ENCODE measurements at regions not wholly inside any gene's neighbourhood (a gene's known extent, or its start where the extent isn't known, plus 50 kb on each side); places are given as distances from the start of the nearest gene placed in this dataset.

DNA sequence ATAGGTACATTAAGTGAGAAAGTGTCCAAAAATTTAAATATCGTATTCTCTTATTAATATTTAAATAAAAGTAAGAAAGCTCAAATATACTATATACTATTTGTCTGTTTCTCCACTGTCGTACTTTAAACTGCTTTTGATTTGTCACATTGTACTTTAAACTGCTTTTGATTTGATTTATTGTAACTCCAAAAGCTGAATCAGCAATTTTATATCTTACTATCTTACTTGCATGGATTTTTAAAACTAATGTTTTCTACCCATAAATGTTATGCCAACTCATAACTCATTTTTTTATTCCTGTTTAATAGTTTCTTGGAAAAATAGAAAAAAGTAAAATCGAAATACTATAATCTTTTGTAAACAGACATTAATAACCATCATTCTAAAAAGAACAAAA, 1128.2 kb upstream of the ACVR2A start:
- Histone ChIP-seq H2AFZ (no peak overlapping the region), H3F3A (replicated peaks; ENCODE audit: low read depth) (no peaks in the 10 kb centered on the region), H4K20me1 (replicated peaks; ENCODE audit: insufficient read depth) (no peaks in the 10 kb centered on the region), H3K9me2 (ENCODE audit: insufficient read depth) (no peaks in the 10 kb centered on the region), H3K79me2 (replicated peaks; ENCODE audit: insufficient read depth) (no peaks in the 10 kb centered on the region), H3K4me2 (no peak overlapping the region), H3K4me3 (no peak overlapping the region), H3K4me1 (ENCODE audit: insufficient read depth) (no peaks in the 10 kb centered on the region), H3K27me3 (ENCODE audit: insufficient read depth) (no peaks in the 10 kb centered on the region), H3K36me3 (ENCODE audit: insufficient read depth) (no peaks in the 10 kb centered on the region), H3K27ac (ENCODE audit: low read depth) (no peak overlapping the region)
- no peak overlapping the region for H3K4me3 Mint-ChIP-seq
- H3K4me1 Mint-ChIP-seq, result no peaks in the 10 kb centered on the region
- DNase-seq (ENCODE audit: low spot score), result no peak
- TF ChIP-seq CREB1 (CRISPR knock-in tag; IDR thresholded peaks at IDR 0.05; ENCODE audit: low read depth) (no peak), EZH2 (IDR thresholded peaks at IDR 0.05; ENCODE audit: low read depth, unreplicated experiment) (no peak), POLR2AphosphoS5 (IDR thresholded peaks at IDR 0.05; ENCODE audit: low read depth) (no peak), ZNF114 (CRISPR knock-in tag; IDR thresholded peaks at IDR 0.05) (no peak), NANOG (IDR thresholded peaks at IDR 0.05; ENCODE audit: borderline replicate concordance) (no peak), ZNF331 (CRISPR knock-in tag; IDR thresholded peaks at IDR 0.05; ENCODE audit: low read depth) (no peak), EZH2phosphoT487 (IDR thresholded peaks at IDR 0.05; ENCODE audit: unreplicated experiment) (no peak), JUNB (IDR thresholded peaks at IDR 0.05; ENCODE audit: unreplicated experiment) (no peak), STAT1 (IDR thresholded peaks at IDR 0.05; ENCODE audit: unreplicated experiment) (no peak)
- TF ChIP-seq, protein P1, sequence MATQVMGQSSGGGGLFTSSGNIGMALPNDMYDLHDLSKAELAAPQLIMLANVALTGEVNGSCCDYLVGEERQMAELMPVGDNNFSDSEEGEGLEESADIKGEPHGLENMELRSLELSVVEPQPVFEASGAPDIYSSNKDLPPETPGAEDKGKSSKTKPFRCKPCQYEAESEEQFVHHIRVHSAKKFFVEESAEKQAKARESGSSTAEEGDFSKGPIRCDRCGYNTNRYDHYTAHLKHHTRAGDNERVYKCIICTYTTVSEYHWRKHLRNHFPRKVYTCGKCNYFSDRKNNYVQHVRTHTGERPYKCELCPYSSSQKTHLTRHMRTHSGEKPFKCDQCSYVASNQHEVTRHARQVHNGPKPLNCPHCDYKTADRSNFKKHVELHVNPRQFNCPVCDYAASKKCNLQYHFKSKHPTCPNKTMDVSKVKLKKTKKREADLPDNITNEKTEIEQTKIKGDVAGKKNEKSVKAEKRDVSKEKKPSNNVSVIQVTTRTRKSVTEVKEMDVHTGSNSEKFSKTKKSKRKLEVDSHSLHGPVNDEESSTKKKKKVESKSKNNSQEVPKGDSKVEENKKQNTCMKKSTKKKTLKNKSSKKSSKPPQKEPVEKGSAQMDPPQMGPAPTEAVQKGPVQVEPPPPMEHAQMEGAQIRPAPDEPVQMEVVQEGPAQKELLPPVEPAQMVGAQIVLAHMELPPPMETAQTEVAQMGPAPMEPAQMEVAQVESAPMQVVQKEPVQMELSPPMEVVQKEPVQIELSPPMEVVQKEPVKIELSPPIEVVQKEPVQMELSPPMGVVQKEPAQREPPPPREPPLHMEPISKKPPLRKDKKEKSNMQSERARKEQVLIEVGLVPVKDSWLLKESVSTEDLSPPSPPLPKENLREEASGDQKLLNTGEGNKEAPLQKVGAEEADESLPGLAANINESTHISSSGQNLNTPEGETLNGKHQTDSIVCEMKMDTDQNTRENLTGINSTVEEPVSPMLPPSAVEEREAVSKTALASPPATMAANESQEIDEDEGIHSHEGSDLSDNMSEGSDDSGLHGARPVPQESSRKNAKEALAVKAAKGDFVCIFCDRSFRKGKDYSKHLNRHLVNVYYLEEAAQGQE (IDR thresholded peaks at IDR 0.05; ENCODE audit: unreplicated experiment), result no peak
- TF ChIP-seq, protein P2, sequence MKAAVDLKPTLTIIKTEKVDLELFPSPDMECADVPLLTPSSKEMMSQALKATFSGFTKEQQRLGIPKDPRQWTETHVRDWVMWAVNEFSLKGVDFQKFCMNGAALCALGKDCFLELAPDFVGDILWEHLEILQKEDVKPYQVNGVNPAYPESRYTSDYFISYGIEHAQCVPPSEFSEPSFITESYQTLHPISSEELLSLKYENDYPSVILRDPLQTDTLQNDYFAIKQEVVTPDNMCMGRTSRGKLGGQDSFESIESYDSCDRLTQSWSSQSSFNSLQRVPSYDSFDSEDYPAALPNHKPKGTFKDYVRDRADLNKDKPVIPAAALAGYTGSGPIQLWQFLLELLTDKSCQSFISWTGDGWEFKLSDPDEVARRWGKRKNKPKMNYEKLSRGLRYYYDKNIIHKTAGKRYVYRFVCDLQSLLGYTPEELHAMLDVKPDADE (IDR thresholded peaks at IDR 0.05), result no peak
- TF ChIP-seq, protein P3, sequence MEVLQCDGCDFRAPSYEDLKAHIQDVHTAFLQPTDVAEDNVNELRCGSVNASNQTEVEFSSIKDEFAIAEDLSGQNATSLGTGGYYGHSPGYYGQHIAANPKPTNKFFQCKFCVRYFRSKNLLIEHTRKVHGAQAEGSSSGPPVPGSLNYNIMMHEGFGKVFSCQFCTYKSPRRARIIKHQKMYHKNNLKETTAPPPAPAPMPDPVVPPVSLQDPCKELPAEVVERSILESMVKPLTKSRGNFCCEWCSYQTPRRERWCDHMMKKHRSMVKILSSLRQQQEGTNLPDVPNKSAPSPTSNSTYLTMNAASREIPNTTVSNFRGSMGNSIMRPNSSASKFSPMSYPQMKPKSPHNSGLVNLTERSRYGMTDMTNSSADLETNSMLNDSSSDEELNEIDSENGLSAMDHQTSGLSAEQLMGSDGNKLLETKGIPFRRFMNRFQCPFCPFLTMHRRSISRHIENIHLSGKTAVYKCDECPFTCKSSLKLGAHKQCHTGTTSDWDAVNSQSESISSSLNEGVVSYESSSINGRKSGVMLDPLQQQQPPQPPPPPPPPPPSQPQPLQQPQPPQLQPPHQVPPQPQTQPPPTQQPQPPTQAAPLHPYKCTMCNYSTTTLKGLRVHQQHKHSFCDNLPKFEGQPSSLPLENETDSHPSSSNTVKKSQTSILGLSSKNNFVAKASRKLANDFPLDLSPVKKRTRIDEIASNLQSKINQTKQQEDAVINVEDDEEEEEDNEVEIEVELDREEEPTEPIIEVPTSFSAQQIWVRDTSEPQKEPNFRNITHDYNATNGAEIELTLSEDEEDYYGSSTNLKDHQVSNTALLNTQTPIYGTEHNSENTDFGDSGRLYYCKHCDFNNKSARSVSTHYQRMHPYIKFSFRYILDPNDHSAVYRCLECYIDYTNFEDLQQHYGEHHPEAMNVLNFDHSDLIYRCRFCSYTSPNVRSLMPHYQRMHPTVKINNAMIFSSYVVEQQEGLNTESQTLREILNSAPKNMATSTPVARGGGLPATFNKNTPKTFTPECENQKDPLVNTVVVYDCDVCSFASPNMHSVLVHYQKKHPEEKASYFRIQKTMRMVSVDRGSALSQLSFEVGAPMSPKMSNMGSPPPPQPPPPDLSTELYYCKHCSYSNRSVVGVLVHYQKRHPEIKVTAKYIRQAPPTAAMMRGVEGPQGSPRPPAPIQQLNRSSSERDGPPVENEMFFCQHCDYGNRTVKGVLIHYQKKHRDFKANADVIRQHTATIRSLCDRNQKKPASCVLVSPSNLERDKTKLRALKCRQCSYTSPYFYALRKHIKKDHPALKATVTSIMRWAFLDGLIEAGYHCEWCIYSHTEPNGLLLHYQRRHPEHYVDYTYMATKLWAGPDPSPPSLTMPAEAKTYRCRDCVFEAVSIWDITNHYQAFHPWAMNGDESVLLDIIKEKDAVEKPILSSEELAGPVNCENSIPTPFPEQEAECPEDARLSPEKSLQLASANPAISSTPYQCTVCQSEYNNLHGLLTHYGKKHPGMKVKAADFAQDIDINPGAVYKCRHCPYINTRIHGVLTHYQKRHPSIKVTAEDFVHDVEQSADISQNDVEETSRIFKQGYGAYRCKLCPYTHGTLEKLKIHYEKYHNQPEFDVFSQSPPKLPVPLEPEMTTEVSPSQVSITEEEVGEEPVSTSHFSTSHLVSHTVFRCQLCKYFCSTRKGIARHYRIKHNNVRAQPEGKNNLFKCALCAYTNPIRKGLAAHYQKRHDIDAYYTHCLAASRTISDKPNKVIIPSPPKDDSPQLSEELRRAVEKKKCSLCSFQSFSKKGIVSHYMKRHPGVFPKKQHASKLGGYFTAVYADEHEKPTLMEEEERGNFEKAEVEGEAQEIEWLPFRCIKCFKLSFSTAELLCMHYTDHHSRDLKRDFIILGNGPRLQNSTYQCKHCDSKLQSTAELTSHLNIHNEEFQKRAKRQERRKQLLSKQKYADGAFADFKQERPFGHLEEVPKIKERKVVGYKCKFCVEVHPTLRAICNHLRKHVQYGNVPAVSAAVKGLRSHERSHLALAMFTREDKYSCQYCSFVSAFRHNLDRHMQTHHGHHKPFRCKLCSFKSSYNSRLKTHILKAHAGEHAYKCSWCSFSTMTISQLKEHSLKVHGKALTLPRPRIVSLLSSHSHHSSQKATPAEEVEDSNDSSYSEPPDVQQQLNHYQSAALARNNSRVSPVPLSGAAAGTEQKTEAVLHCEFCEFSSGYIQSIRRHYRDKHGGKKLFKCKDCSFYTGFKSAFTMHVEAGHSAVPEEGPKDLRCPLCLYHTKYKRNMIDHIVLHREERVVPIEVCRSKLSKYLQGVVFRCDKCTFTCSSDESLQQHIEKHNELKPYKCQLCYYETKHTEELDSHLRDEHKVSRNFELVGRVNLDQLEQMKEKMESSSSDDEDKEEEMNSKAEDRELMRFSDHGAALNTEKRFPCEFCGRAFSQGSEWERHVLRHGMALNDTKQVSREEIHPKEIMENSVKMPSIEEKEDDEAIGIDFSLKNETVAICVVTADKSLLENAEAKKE (CRISPR knock-in tag; IDR thresholded peaks at IDR 0.05), result no peak
- TF ChIP-seq, protein P4, sequence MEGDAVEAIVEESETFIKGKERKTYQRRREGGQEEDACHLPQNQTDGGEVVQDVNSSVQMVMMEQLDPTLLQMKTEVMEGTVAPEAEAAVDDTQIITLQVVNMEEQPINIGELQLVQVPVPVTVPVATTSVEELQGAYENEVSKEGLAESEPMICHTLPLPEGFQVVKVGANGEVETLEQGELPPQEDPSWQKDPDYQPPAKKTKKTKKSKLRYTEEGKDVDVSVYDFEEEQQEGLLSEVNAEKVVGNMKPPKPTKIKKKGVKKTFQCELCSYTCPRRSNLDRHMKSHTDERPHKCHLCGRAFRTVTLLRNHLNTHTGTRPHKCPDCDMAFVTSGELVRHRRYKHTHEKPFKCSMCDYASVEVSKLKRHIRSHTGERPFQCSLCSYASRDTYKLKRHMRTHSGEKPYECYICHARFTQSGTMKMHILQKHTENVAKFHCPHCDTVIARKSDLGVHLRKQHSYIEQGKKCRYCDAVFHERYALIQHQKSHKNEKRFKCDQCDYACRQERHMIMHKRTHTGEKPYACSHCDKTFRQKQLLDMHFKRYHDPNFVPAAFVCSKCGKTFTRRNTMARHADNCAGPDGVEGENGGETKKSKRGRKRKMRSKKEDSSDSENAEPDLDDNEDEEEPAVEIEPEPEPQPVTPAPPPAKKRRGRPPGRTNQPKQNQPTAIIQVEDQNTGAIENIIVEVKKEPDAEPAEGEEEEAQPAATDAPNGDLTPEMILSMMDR (conservative IDR thresholded peaks at IDR 0.05; ENCODE audit: low read depth in 2 of 2), result no peak
- H3K27ac Mint-ChIP-seq, result no peak overlapping the region
- H3K27me3 Mint-ChIP-seq (ENCODE audit: insufficient read depth, low read depth, poor library complexity), result no peaks in the 10 kb centered on the region
- no peak for ATAC-seq
- peaks cover 12% of the 10 kb centered on the region for H3K36me3 Mint-ChIP-seq (ENCODE audit: low read depth)
- peaks cover 28% of the 10 kb centered on the region for H3K9me3 Mint-ChIP-seq

All from GM23338 (cell line).